ENCODE measurements at regions not wholly inside any gene's neighbourhood (a gene's known extent, or its start where the extent isn't known, plus 50 kb on each side); places are given as distances from the start of the nearest gene placed in this dataset.
A peak's percentile ranks its signal among the peaks of the same experiment; 100 is the strongest.

DNA sequence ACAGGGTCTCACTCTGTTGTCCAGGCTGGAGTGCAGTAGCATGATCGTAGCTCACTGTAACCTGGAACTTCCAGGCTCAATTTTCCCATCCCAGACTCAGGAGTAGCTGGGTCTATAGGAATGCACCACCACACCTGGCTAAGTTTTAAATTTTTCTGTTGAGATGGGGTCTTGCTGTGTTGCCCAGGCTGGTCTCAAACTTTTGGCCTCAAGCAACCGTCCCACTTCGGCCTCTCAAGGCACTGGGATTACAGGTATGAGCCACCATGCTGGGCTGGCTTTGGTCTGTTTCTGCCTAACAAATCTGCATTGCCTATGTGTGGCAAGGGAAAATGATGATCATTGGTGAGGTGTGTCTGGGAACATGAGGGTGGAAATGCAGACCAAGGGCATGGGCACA is 59.3 kb upstream of the CLMP start:
- WGBS, 2 donors, result 83 to 92% methylated on average over 3 of the region's 3 CpGs
- no peaks in the 10 kb centered on the region for H3K27me3 ChIP-seq

DNA sequence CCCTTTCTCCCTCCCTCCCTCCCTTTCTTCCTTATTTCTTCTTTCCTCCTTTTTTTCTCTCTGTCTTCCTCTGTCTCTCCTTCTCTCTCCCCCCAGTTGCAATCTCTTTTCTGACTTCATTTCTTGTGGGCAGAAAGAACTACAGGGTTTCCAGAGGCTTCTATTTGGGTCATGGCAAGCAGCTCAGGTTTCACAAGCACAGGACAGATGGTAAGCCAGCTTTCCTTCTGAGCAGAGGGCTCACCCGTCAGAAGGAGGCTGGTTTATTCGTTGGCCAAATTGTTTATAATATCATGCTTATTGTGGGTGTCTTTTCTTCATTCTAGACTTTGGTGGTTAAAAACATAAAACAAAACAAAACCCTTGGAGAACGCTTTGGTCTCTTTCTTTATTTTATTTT is 58.9 kb upstream of the CLMP start:
- WGBS, 2 donors, result 67 to 76% methylated on average over 3 of the region's 3 CpGs
- TF ChIP-seq POLR2AphosphoS5 (IDR thresholded peaks at IDR 0.05) (no peak), POLR2A (IDR thresholded peaks at IDR 0.05) (no peak), EP300 (IDR thresholded peaks at IDR 0.05) (no peak)
- TF ChIP-seq, protein P1, sequence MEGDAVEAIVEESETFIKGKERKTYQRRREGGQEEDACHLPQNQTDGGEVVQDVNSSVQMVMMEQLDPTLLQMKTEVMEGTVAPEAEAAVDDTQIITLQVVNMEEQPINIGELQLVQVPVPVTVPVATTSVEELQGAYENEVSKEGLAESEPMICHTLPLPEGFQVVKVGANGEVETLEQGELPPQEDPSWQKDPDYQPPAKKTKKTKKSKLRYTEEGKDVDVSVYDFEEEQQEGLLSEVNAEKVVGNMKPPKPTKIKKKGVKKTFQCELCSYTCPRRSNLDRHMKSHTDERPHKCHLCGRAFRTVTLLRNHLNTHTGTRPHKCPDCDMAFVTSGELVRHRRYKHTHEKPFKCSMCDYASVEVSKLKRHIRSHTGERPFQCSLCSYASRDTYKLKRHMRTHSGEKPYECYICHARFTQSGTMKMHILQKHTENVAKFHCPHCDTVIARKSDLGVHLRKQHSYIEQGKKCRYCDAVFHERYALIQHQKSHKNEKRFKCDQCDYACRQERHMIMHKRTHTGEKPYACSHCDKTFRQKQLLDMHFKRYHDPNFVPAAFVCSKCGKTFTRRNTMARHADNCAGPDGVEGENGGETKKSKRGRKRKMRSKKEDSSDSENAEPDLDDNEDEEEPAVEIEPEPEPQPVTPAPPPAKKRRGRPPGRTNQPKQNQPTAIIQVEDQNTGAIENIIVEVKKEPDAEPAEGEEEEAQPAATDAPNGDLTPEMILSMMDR (IDR thresholded peaks at IDR 0.05), result no peak
- no peaks in the 10 kb centered on the region for H3K9me3 ChIP-seq
- no peak for ATAC-seq (ENCODE audit: low FRiP score in 2 of 2)
- H3K4me1 ChIP-seq, result no peaks in the 10 kb centered on the region
- H3K4me3 ChIP-seq, result no peak overlapping the region
- H3K27ac ChIP-seq, result no peak overlapping the region
- no peaks in the 10 kb centered on the region for H3K27me3 ChIP-seq
- H3K36me3 ChIP-seq, result no peaks in the 10 kb centered on the region
- DNase-seq, result no peak

More for the DNA sequence above, 59.3 kb upstream of the CLMP start:
- Histone ChIP-seq H3K27ac (no peak overlapping the region), H3K36me3 (no peaks in the 10 kb centered on the region), H3K9me3 (no peaks in the 10 kb centered on the region), H3K4me3 (no peak overlapping the region), H3K4me1 (no peaks in the 10 kb centered on the region)
- TF ChIP-seq, protein P1 (IDR thresholded peaks at IDR 0.05), result no peak
- TF ChIP-seq POLR2AphosphoS5 (IDR thresholded peaks at IDR 0.05) (no peak), POLR2A (IDR thresholded peaks at IDR 0.05) (no peak), EP300 (IDR thresholded peaks at IDR 0.05) (no peak)
- ATAC-seq (ENCODE audit: low FRiP score in 2 of 2), result no peak
- no peak for DNase-seq

DNA sequence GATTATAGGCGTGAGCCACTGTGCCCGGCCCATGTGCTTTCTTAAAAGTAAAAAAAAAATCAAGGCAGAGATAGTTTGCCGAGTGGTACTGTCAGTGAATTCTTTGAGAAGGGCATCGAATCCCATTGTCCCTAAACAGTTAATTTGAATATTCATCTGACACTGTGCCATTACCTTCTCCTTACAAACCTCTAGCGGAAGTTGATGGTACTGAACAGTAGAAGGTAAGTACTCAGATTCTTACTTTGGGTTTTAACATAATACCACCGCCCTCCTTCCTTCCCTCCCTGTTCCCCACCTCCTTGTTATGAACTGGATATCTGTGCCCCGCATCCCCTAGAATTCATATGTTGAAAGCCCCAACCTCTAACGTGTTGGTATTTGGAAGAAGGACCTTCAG is 58.2 kb upstream of the CLMP start:
- Histone ChIP-seq H3K4me1 (no peaks in the 10 kb centered on the region), H3K27ac (no peak overlapping the region), H3K4me3 (no peak overlapping the region), H3K9me3 (no peaks in the 10 kb centered on the region), H3K27me3 (no peaks in the 10 kb centered on the region), H3K36me3 (no peaks in the 10 kb centered on the region)
- TF ChIP-seq POLR2A (IDR thresholded peaks at IDR 0.05), result no peak
- TF ChIP-seq POLR2AphosphoS5 (IDR thresholded peaks at IDR 0.05), result no peak
- TF ChIP-seq EP300 (IDR thresholded peaks at IDR 0.05), result no peak
- TF ChIP-seq, protein P1 (IDR thresholded peaks at IDR 0.05), result no peak
- ATAC-seq (ENCODE audit: low FRiP score in 2 of 2) (no peak), DNase-seq (no peak)
- 88 to 90% methylated on average over 8 of the region's 8 CpGs for WGBS, 2 donors

DNA sequence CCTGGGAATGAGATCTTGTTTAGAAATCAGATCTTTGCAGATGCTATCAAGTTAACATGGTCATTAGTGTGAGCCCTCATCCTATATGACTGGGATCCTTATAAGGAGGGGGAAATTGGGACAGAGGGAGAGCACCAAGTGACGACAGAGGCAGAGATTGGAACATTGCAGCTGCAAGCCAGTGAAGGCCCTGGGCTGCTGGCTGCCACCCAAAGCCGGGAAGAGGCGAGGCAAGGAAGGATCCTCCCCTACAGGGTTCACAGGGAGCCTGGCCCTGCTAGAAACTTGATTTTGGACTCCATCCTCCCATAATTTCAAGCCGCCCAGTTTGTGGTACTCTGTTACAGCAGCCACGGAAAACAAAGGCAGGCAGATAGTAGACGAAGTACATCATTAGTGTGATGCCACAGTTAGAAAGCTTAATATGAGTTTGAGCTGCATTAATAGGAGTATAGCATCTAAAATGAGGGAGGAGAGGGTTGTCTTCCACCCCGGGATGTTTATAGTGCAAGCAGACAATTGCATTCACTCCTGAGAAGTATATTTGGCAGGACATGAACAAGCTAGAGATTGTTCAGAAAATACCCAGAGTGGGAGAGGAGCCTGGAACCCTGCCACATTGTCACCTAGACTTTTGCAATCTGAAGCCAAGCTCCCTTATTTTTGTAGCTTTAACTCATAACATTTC is 56.8 kb upstream of the CLMP start:
- 46 to 69% methylated on average over 7 of the region's 7 CpGs for WGBS, 2 donors
- Histone ChIP-seq H3K27me3 (no peaks in the 10 kb centered on the region), H3K36me3 (no peaks in the 10 kb centered on the region), H3K9me3 (no peaks in the 10 kb centered on the region), H3K4me1 (peaks cover 0 to 6% (median 3%) of the 10 kb centered on the region in 4 donors), H3K4me3 (no peak overlapping the region), H3K27ac (no peak overlapping the region)
- DNase-seq (peak in 1 of 2 donors; percentile 67), ATAC-seq (ENCODE audit: low FRiP score in 2 of 2) (peak; percentile 37 to 76)
- no peak for TF ChIP-seq POLR2AphosphoS5 (IDR thresholded peaks at IDR 0.05)

DNA sequence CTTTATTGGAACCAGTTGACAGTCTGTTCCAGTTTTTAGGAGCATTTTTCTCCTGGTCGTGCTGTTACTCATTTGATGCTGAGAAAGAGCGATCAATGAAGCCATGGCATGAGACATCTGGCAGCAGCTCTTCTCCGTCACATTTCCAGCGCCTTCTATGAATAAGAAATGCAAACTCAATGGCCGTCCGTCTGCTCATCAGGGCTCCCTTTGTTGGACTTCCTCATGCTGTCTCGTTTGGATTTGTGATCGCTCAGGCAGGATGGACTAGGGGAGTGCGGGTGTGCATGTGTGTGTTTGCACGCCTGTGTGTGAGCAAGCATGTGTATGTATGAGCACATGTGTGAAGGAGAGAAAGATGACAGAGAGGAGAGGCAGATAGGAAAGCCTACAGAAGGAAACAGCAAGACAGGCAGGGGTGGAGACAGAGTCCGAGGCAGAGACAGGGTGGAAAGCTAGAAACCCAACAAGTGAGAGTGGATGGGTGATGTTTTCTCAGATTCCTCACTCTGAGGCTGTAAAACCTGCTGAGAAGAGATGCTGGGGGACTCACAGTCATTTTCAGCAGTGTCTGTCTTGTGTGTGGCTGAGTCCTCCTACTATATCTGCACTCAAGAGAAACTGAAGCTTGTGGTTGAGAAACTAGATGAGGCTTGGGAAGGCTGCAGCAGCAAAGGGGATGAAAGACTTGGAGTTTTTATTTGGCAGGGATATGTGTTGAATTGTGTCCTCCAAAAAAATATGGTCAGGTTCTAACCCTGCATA is 56.0 kb upstream of the CLMP start:
- 81 to 88% methylated on average over 11 of the region's 11 CpGs for WGBS, 2 donors
- H3K4me1 ChIP-seq, result peaks cover 0 to 7% (median 3%) of the 10 kb centered on the region in 4 donors
- no peak overlapping the region for H3K4me3 ChIP-seq
- no peak overlapping the region for H3K27ac ChIP-seq
- TF ChIP-seq POLR2A (IDR thresholded peaks at IDR 0.05), result no peak
- TF ChIP-seq POLR2AphosphoS5 (IDR thresholded peaks at IDR 0.05), result no peak
- TF ChIP-seq, protein P1 (IDR thresholded peaks at IDR 0.05), result no peak
- no peak for TF ChIP-seq EP300 (IDR thresholded peaks at IDR 0.05)
- H3K9me3 ChIP-seq, result no peaks in the 10 kb centered on the region
- no peak for DNase-seq
- H3K36me3 ChIP-seq, result no peaks in the 10 kb centered on the region
- ATAC-seq (ENCODE audit: low FRiP score in 2 of 2), result no peak
- H3K27me3 ChIP-seq, result no peaks in the 10 kb centered on the region

Measured in upper lobe of left lung (tissue), 6 donors.